Mammary epithelial cell (primary cell): ENCODE measurements at regions not wholly inside any gene's neighbourhood (a gene's known extent, or its start where the extent isn't known, plus 50 kb on each side); places are given as distances from the start of the nearest gene placed in this dataset.

Experiments
- CTCF ChIP-seq, 2 donors: IDR thresholded peaks in 1 of 2; conservative IDR thresholded peaks in 1 of 2; 2 replicates each; pipeline ENCODE4 v1.5.1; 2011 to 2012; ENCODE audit warnings: inconsistent platforms in 2 of 2, low read length in 2 of 2, mild to moderate bottlenecking in 2 of 2, control low read depth in 1 of 2, low read depth in 1 of 2; ENCODE audit not compliant: insufficient read depth in 1 of 2; ENCODE audit errors: extremely low read depth in 1 of 2
- EZH2 ChIP-seq: IDR thresholded peaks from 2 replicates; pipeline ENCODE4 v1.6.1; 2012; ENCODE audit warnings: low read length, inconsistent platforms, borderline replicate concordance

GRCh38 chr12:75565795-75566194, 54.4 kb upstream of the KRR1 start:
- TF ChIP-seq CTCF (conservative IDR thresholded peaks at IDR 0.05 in 1 of 2, IDR thresholded peaks at IDR 0.05 in 1 of 2; ENCODE audit: extremely low read depth in 1 of 2, insufficient read depth in 1 of 2, low read depth in 1 of 2, low read length in 2 of 2): no peak
- TF ChIP-seq EZH2: no peak
